K562 (cell line): ENCODE measurements at regions not wholly inside any gene's neighbourhood (a gene's known extent, or its start where the extent isn't known, plus 50 kb on each side); places are given as distances from the start of the nearest gene placed in this dataset.

Experiments
- CHCHD3 ChIP-seq: fragments of 250-450 bp; sonication (Bioruptor Pico); IDR thresholded peaks from 2 replicates; pipeline ENCODE4 v2.1.2; 2022; ENCODE audit warnings: mild to moderate bottlenecking
- E2F4 ChIP-seq: sonication (generic); formaldehyde crosslinking; IDR thresholded peaks from 2 replicates; pipeline ENCODE4 v1.8.0; 2022; ENCODE audit warnings: mild to moderate bottlenecking, low read depth, missing genetic modification reagents
- FOXM1 ChIP-seq, 2 experiments: fragments of 450-650 bp in 1 of 2; sonication (generic) in 1 of 2; formaldehyde crosslinking in 1 of 2; IDR thresholded peaks; 2 replicates each; pipeline versions ENCODE4 v1.6.1 to v1.9.0; 2017 to 2022; ENCODE audit warnings: low read depth in 2 of 2, mild to moderate bottlenecking in 2 of 2, missing genetic modification reagents in 1 of 2, moderate library complexity in 1 of 2
- IRF9 ChIP-seq: fragments of 450-650 bp; IDR thresholded peaks from 2 replicates; pipeline ENCODE4 v1.6.1; 2016; ENCODE audit warnings: missing biosample characterization, missing genetic modification characterization
- KAT7 ChIP-seq: sonication (generic); formaldehyde crosslinking; IDR thresholded peaks from 2 replicates; pipeline ENCODE4 v1.8.0; 2022; ENCODE audit warnings: missing genetic modification reagents, mild to moderate bottlenecking, borderline replicate concordance
- NFXL1 ChIP-seq: fragments of 450-650 bp; formaldehyde crosslinking; IDR thresholded peaks from 2 replicates; pipeline ENCODE4 v1.4.0; 2021; ENCODE audit warnings: mild to moderate bottlenecking
- NRF1 ChIP-seq, 2 experiments: fragments of 450-650 bp; IDR thresholded peaks in 1 of 2; conservative IDR thresholded peaks in 1 of 2; 2 replicates each; pipeline ENCODE4 v1.6.1; 2014; ENCODE audit warnings: mild to moderate bottlenecking in 2 of 2
- RBM22 ChIP-seq: fragments of 200-400 bp; formaldehyde crosslinking; IDR thresholded peaks from 2 replicates; pipeline ENCODE4 v1.6.1; 2018; ENCODE audit warnings: low read length, low read depth; ENCODE audit not compliant: poor library complexity, severe bottlenecking
- SETDB1 ChIP-seq: IDR thresholded peaks from one replicate; pipeline ENCODE4 v1.6.1; 2012; ENCODE audit warnings: low read length, control low read depth, inconsistent platforms
- SIN3B ChIP-seq: fragments of 450-650 bp; IDR thresholded peaks from 2 replicates; pipeline ENCODE4 v1.6.1; 2017; ENCODE audit warnings: low read depth, mild to moderate bottlenecking, moderate library complexity
- SRF ChIP-seq, 2 experiments: fragments of 250-450, 450-650 bp in 1 of 2; sonication (Bioruptor Pico) in 1 of 2; sonication (generic) in 1 of 2; formaldehyde crosslinking; IDR thresholded peaks; 2 replicates each; pipeline versions ENCODE4 v1.5.0 to v1.5.1; 2020 to 2022; ENCODE audit warnings: mild to moderate bottlenecking in 1 of 2, missing genetic modification reagents in 1 of 2
- TAF1 ChIP-seq: IDR thresholded peaks from 2 replicates; pipeline ENCODE4 v1.6.1; 2011; ENCODE audit warnings: mild to moderate bottlenecking, low read length, moderate library complexity; ENCODE audit not compliant: insufficient read depth, control insufficient read depth, severe bottlenecking; ENCODE audit errors: extremely low read depth
- TARDBP ChIP-seq: fragments of 450-650 bp; IDR thresholded peaks from 2 replicates; pipeline ENCODE4 v1.6.1; 2016
- TFE3 ChIP-seq: fragments of 450-650 bp; formaldehyde crosslinking; IDR thresholded peaks from 2 replicates; pipeline ENCODE4 v1.4.0; 2020; ENCODE audit warnings: mild to moderate bottlenecking, mixed read lengths
- XRCC5 ChIP-seq: fragments of 200-400 bp; formaldehyde crosslinking; IDR thresholded peaks from 2 replicates; pipeline ENCODE4 v1.6.1; 2017; ENCODE audit warnings: low read depth, mild to moderate bottlenecking, low read length
- ZBTB17 ChIP-seq: fragments of 450-650 bp; formaldehyde crosslinking; IDR thresholded peaks from 2 replicates; pipeline ENCODE4 v1.4.0; 2020; ENCODE audit warnings: mild to moderate bottlenecking
- ZEB2 ChIP-seq: fragments of 450-650 bp; IDR thresholded peaks from 2 replicates; pipeline ENCODE4 v1.6.1; 2016
- ZNF583 ChIP-seq: fragments of 250-450 bp; sonication (Bioruptor Pico); IDR thresholded peaks from 2 replicates; pipeline ENCODE4 v1.4.0; 2020
- TF ChIP-seq, protein P1 (sequence below): sonication (generic); formaldehyde crosslinking; IDR thresholded peaks from 2 replicates; pipeline ENCODE4 v1.8.0; 2022; ENCODE audit warnings: mild to moderate bottlenecking, missing genetic modification reagents
- TF ChIP-seq, protein P2 (sequence below): sonication (generic); formaldehyde crosslinking; IDR thresholded peaks from 2 replicates; pipeline ENCODE4 v1.8.1; 2023; ENCODE audit warnings: mild to moderate bottlenecking, missing genetic modification reagents, moderate library complexity

GRCh38 chr6:27687154-27688013 lies 214.5 kb upstream of the ZNF184 start (continued):
- TF ChIP-seq, protein P1, sequence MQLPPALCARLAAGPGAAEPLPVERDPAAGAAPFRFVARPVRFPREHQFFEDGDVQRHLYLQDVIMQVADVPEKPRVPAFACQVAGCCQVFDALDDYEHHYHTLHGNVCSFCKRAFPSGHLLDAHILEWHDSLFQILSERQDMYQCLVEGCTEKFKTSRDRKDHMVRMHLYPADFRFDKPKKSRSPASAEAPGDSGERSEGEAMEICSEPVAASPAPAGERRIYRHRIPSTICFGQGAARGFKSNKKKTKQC (CRISPR knock-in tag) = peak; percentile 36; the same call in 1 of the 2 replicates
- TF ChIP-seq RBM22 = no peak
- TF ChIP-seq SRF (CRISPR knock-in tag; IDR thresholded peaks at IDR 0.05) = peak in 1 of 2 experiments; percentile 94; a peak in 1 of 4 replicates
- TF ChIP-seq SIN3B = 0 out of 2 replicates have a peak, but pooled peaks have one; percentile 10
- peak; percentile 80; the same call in 1 of the 2 replicates for TF ChIP-seq ZEB2
- TF ChIP-seq TARDBP = peak; percentile 46; the same call in 1 of the 2 replicates
- 0 out of 2 replicates have a peak, but pooled peaks have one; percentile 10 for TF ChIP-seq KAT7 (CRISPR knock-in tag)
- TF ChIP-seq ZNF583 = 0 out of 2 replicates have a peak, but pooled peaks have one; percentile 21
- TF ChIP-seq IRF9 (tag) = no peak
- no peak for TF ChIP-seq CHCHD3 (CRISPR knock-in tag)
- no peak for TF ChIP-seq E2F4 (CRISPR knock-in tag)
- TF ChIP-seq FOXM1 (IDR thresholded peaks at IDR 0.05; ENCODE audit: low read depth) = no peak
- TF ChIP-seq FOXM1 (CRISPR knock-in tag; IDR thresholded peaks at IDR 0.05; ENCODE audit: low read depth) = 0 out of 2 replicates have a peak, but pooled peaks have one; percentile 42
- peak; percentile 48 to 62 for TF ChIP-seq NRF1 (conservative IDR thresholded peaks at IDR 0.05 in 1 of 2, IDR thresholded peaks at IDR 0.05 in 1 of 2)
- TF ChIP-seq TFE3 (CRISPR knock-in tag) = no peak
- TF ChIP-seq SETDB1 = peak; percentile 65
- TF ChIP-seq XRCC5 = peak; percentile 83; the same call in 1 of the 2 replicates
- TF ChIP-seq ZBTB17 (CRISPR knock-in tag) = peak; percentile 35; the same call in 1 of the 2 replicates
- peak; percentile 29 for TF ChIP-seq TAF1
- TF ChIP-seq, protein P2, sequence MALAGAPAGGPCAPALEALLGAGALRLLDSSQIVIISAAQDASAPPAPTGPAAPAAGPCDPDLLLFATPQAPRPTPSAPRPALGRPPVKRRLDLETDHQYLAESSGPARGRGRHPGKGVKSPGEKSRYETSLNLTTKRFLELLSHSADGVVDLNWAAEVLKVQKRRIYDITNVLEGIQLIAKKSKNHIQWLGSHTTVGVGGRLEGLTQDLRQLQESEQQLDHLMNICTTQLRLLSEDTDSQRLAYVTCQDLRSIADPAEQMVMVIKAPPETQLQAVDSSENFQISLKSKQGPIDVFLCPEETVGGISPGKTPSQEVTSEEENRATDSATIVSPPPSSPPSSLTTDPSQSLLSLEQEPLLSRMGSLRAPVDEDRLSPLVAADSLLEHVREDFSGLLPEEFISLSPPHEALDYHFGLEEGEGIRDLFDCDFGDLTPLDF (CRISPR knock-in tag) = peak; percentile 78; the same call in 1 of the 2 replicates
- TF ChIP-seq NFXL1 (CRISPR knock-in tag) = no peak
